HEK293 (cell line): ENCODE measurements at regions not wholly inside any gene's neighbourhood (a gene's known extent, or its start where the extent isn't known, plus 50 kb on each side); places are given as distances from the start of the nearest gene placed in this dataset.

Source experiments
- HOXA7 ChIP-seq: sonication (generic); formaldehyde crosslinking; IDR thresholded peaks from 2 replicates; pipeline ENCODE4 v1.8.1; 2022; ENCODE audit warnings: missing genetic modification reagents, borderline replicate concordance
- IKZF3 ChIP-seq: fragments of 450-650 bp; IDR thresholded peaks from 2 replicates; pipeline ENCODE4 v1.5.0; 2018; ENCODE audit warnings: missing biosample characterization, mild to moderate bottlenecking, missing genetic modification characterization, moderate library complexity
- ZNF629 ChIP-seq: fragments of 450-650 bp; formaldehyde crosslinking; IDR thresholded peaks from 2 replicates; pipeline ENCODE4 v1.5.1; 2017; ENCODE audit warnings: missing biosample characterization, missing genetic modification characterization
- TF ChIP-seq, protein P1 (sequence below): fragments of 450-650 bp; formaldehyde crosslinking; IDR thresholded peaks from 2 replicates; pipeline ENCODE4 v1.5.1; 2016; ENCODE audit warnings: missing biosample characterization, missing genetic modification characterization

DNA sequence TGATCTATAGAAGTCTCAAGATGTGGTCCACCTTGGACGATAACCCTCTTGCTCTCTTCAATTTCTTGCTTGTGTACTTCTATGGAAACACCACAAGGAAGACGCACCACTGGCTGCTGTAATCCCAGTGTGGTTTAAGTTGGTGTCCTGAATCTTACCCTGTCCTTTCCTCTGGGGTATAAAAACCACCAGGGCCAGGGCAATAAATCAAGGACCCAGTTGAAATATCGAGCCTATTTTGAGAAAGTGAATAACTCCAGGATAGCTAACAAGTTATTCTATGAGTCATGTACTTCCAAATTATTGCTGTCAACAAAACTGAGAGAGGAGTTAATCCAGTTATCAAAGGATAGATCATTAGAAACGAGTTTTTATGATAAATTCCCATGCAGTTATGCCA, 137.0 kb downstream of the RND3 start:
- TF ChIP-seq, protein P1, sequence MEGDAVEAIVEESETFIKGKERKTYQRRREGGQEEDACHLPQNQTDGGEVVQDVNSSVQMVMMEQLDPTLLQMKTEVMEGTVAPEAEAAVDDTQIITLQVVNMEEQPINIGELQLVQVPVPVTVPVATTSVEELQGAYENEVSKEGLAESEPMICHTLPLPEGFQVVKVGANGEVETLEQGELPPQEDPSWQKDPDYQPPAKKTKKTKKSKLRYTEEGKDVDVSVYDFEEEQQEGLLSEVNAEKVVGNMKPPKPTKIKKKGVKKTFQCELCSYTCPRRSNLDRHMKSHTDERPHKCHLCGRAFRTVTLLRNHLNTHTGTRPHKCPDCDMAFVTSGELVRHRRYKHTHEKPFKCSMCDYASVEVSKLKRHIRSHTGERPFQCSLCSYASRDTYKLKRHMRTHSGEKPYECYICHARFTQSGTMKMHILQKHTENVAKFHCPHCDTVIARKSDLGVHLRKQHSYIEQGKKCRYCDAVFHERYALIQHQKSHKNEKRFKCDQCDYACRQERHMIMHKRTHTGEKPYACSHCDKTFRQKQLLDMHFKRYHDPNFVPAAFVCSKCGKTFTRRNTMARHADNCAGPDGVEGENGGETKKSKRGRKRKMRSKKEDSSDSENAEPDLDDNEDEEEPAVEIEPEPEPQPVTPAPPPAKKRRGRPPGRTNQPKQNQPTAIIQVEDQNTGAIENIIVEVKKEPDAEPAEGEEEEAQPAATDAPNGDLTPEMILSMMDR (tag by site-specific recombination): no peak
- no peak for TF ChIP-seq HOXA7 (CRISPR knock-in tag)
- TF ChIP-seq ZNF629 (tag by site-specific recombination): no peak
- no peak for TF ChIP-seq IKZF3 (tag by site-specific recombination)
